ENCODE measurements at regions not wholly inside any gene's neighbourhood (a gene's known extent, or its start where the extent isn't known, plus 50 kb on each side); places are given as distances from the start of the nearest gene placed in this dataset.
"Not testable (repeated sequence)": the region's sequence is repeated elsewhere in the genome, so short reads cannot be mapped to it uniquely, and the experiment has no call there.

- not testable (repeated sequence) for H3K27ac ChIP-seq (ENCODE audit: low read length); H3K4me1 ChIP-seq (ENCODE audit: control insufficient read depth, insufficient read depth, low read length); H3K4me3 ChIP-seq (ENCODE audit: low read length); H3K9me3 ChIP-seq (ENCODE audit: control insufficient read depth, low read depth, low read length); H3K36me3 ChIP-seq (ENCODE audit: control insufficient read depth, insufficient read depth, low read length); DNase-seq; H3K27me3 ChIP-seq (ENCODE audit: control insufficient read depth, insufficient read depth, low read length)
- WGBS (ENCODE audit: insufficient coverage, low lambda C conversion rate) = no CpG with 5 or more reads among the region's 33 CpGs
These were observed 268.6 kb upstream of the SATB1 start for GRCh38 chr3:18693588-18694329.

GRCh38 chr3:18687286-18687685, 262.1 kb upstream of the SATB1 start:
- no peaks in the 10 kb centered on the region for H3K27me3 ChIP-seq (ENCODE audit: control insufficient read depth, insufficient read depth, low read length)
- no peaks in the 10 kb centered on the region for H3K9me3 ChIP-seq (ENCODE audit: control insufficient read depth, low read depth, low read length)
- H3K27ac ChIP-seq (ENCODE audit: low read length) = no peak overlapping the region
- H3K36me3 ChIP-seq (ENCODE audit: control insufficient read depth, insufficient read depth, low read length) = no peaks in the 10 kb centered on the region
- no peaks in the 10 kb centered on the region for H3K4me1 ChIP-seq (ENCODE audit: control insufficient read depth, insufficient read depth, low read length)
- no peak for DNase-seq
- H3K4me3 ChIP-seq (ENCODE audit: low read length) = no peak overlapping the region
- WGBS (ENCODE audit: insufficient coverage, low lambda C conversion rate) = 87% methylated on average over 2 of the region's 4 CpGs

DNA sequence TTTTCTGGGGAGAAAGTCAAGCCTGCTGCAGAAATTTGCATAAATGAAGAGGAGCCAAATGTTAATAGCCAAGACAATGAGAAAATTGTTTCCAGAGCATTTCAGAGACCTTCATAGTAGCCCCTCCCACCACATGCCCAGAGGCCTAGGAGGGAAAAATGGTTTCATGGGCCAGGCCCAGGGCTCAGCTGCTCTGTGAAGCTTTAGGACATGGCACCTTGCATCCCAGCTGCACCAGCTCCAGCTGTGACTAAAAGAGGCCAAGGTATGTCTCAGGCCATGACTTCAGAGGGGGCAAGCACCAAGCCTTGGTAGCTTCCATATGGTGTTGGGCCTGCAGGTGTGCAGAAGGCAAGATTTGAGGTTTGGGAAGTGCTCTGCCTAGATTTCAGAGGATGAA, 258.8 kb upstream of the SATB1 start:
- no peak overlapping the region for H3K27ac ChIP-seq (ENCODE audit: low read length)
- DNase-seq = no peak
- H3K9me3 ChIP-seq (ENCODE audit: control insufficient read depth, low read depth, low read length) = no peaks in the 10 kb centered on the region
- no peaks in the 10 kb centered on the region for H3K27me3 ChIP-seq (ENCODE audit: control insufficient read depth, insufficient read depth, low read length)
- H3K4me3 ChIP-seq (ENCODE audit: low read length) = no peak overlapping the region
- no peaks in the 10 kb centered on the region for H3K4me1 ChIP-seq (ENCODE audit: control insufficient read depth, insufficient read depth, low read length)
- H3K36me3 ChIP-seq (ENCODE audit: control insufficient read depth, insufficient read depth, low read length) = no peaks in the 10 kb centered on the region

DNA sequence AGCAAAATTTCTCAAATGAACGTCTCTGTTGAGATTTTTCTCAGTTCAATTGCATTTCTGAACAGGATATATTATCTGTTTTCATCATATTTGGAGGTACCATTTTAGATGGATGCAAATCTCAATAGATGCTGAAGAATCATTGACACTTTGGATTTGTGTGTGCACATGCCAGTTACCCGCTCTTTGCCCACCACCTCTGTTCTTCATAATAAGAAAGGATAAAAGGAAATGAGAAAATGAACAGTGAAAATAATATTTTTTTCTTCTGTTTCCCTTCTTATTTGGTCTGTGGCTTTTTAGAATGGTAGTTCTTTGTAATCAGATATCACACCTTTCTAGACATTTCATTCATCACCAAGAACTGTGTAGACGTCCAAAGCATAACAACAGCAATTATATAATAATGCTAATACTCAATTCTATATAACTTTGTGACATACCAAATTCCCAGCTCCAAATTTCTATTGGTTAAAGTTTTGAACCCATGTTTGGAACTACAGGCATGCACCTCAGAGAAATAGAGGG, 256.7 kb upstream of the SATB1 start:
- 90% methylated on average over 2 of the region's 3 CpGs for WGBS (ENCODE audit: insufficient coverage, low lambda C conversion rate)
- H3K4me3 ChIP-seq (ENCODE audit: low read length) = no peak overlapping the region

DNA sequence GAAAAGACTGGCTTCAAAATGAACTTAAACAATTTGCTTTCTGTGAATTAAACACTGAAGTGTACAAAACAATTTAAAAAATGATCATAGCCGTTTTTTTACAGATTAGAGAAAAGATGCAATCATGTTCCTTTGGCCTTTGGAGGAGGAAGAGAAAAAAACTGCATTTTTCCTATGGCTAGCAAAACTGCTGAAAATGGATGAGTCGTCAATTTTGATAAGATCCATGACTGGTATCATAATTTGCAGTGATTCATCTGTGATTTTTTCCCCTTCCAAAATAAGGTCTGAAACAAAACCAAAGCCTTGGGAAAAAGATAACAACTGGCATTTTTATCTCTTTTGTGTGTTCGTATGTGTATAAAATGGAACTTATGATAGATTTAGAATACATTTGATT, 255.6 kb upstream of the SATB1 start:
- Histone ChIP-seq H3K27me3 (ENCODE audit: control insufficient read depth, insufficient read depth, low read length) (no peaks in the 10 kb centered on the region), H3K9me3 (ENCODE audit: control insufficient read depth, low read depth, low read length) (no peaks in the 10 kb centered on the region), H3K4me1 (ENCODE audit: control insufficient read depth, insufficient read depth, low read length) (no peaks in the 10 kb centered on the region), H3K4me3 (ENCODE audit: low read length) (no peak overlapping the region), H3K27ac (ENCODE audit: low read length) (no peak overlapping the region), H3K36me3 (ENCODE audit: control insufficient read depth, insufficient read depth, low read length) (no peaks in the 10 kb centered on the region)
- WGBS (ENCODE audit: insufficient coverage, low lambda C conversion rate) = 67% methylated on average over 1 of the region's 3 CpGs
- no peak for DNase-seq

More for the DNA sequence above, 256.7 kb upstream of the SATB1 start:
- Histone ChIP-seq H3K36me3 (ENCODE audit: control insufficient read depth, insufficient read depth, low read length) (no peaks in the 10 kb centered on the region), H3K27ac (ENCODE audit: low read length) (no peak overlapping the region), H3K4me1 (ENCODE audit: control insufficient read depth, insufficient read depth, low read length) (no peaks in the 10 kb centered on the region), H3K9me3 (ENCODE audit: control insufficient read depth, low read depth, low read length) (no peaks in the 10 kb centered on the region), H3K27me3 (ENCODE audit: control insufficient read depth, insufficient read depth, low read length) (no peaks in the 10 kb centered on the region)
- no peak for DNase-seq

DNA sequence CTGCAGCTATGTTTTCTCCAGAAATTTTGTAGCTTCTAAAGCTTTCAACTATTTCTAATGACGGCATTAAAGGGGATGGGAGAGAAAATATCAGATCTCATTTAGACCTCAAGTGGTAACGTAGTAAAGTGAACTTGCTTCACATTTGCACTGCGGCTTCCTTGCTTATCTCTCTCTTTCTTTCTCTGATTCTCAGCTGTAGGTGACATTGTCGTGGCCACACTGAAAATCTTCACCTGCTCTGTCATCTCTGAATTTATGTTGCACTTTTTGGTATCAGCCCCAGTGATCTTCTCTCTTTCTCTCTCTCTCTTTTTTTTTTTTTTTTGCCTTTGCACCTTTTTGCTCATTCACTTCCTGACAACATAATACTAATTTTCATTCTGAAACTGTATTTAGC, 254.1 kb upstream of the SATB1 start:
- Histone ChIP-seq H3K36me3 (ENCODE audit: control insufficient read depth, insufficient read depth, low read length) (no peaks in the 10 kb centered on the region), H3K4me3 (ENCODE audit: low read length) (no peak overlapping the region), H3K4me1 (ENCODE audit: control insufficient read depth, insufficient read depth, low read length) (no peaks in the 10 kb centered on the region), H3K27ac (ENCODE audit: low read length) (no peak overlapping the region), H3K9me3 (ENCODE audit: control insufficient read depth, low read depth, low read length) (no peaks in the 10 kb centered on the region), H3K27me3 (ENCODE audit: control insufficient read depth, insufficient read depth, low read length) (no peaks in the 10 kb centered on the region)
- DNase-seq = no peak
- 20% methylated on average over 1 of the region's 4 CpGs for WGBS (ENCODE audit: insufficient coverage, low lambda C conversion rate)

- H3K27me3 ChIP-seq (ENCODE audit: control insufficient read depth, insufficient read depth, low read length) = no peaks in the 10 kb centered on the region
- no peak overlapping the region for H3K4me3 ChIP-seq (ENCODE audit: low read length)
- no peaks in the 10 kb centered on the region for H3K4me1 ChIP-seq (ENCODE audit: control insufficient read depth, insufficient read depth, low read length)
- H3K9me3 ChIP-seq (ENCODE audit: control insufficient read depth, low read depth, low read length) = no peaks in the 10 kb centered on the region
- no peaks in the 10 kb centered on the region for H3K36me3 ChIP-seq (ENCODE audit: control insufficient read depth, insufficient read depth, low read length)
- no peak overlapping the region for H3K27ac ChIP-seq (ENCODE audit: low read length)
- DNase-seq = no peak
These were observed 250.1 kb upstream of the SATB1 start for GRCh38 chr3:18675197-18675596.

DNA sequence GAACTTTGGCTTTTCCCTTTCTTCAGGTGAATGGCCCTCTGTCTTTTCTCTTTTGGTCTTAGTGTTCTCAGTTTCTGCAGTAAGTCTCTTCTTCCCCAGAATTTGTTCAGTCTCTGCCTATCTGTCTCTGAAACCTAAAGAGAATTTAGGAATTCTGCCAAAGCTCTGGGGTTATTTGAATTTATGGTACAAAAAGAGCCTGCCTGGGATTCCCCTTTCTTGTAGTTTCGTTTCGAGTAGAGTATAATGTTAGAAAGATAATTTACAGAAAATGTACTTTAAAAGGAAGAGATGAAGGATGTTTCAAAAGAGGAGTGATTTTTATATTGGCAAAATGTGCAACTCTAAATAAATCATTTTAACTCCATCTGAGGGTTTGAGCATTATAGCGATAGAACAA, 247.4 kb upstream of the SATB1 start:
- Histone ChIP-seq H3K36me3 (ENCODE audit: control insufficient read depth, insufficient read depth, low read length) (no peaks in the 10 kb centered on the region), H3K27ac (ENCODE audit: low read length) (no peak overlapping the region), H3K27me3 (ENCODE audit: control insufficient read depth, insufficient read depth, low read length) (no peaks in the 10 kb centered on the region), H3K4me1 (ENCODE audit: control insufficient read depth, insufficient read depth, low read length) (no peaks in the 10 kb centered on the region), H3K9me3 (ENCODE audit: control insufficient read depth, low read depth, low read length) (no peaks in the 10 kb centered on the region), H3K4me3 (ENCODE audit: low read length) (no peak overlapping the region)
- 90% methylated on average over 2 of the region's 3 CpGs for WGBS (ENCODE audit: insufficient coverage, low lambda C conversion rate)
- DNase-seq = no peak

DNA sequence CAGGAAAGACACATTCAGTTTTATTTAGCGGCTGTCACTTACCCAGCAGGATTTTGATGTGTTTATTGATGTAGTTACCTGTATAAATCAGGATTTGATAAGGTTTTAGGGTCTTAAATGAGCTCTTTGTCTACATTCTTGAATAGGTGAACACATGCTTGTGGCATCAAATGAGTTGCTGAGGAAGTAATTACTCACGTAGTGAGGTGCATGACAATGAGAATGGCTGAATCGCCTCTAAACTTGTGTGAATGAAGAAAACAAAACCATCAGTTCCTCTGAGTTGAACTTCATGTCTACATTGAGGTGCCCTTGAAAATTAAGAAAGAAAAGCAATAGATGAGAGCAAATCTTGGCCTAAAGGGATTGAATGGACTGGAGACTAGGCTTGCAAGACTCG, 245.6 kb upstream of the SATB1 start:
- DNase-seq = no peak
- no peak overlapping the region for H3K4me3 ChIP-seq (ENCODE audit: low read length)
- no peak overlapping the region for H3K27ac ChIP-seq (ENCODE audit: low read length)
- H3K27me3 ChIP-seq (ENCODE audit: control insufficient read depth, insufficient read depth, low read length) = no peaks in the 10 kb centered on the region
- no CpG with 5 or more reads among the region's 4 CpGs for WGBS (ENCODE audit: insufficient coverage, low lambda C conversion rate)
- no peaks in the 10 kb centered on the region for H3K4me1 ChIP-seq (ENCODE audit: control insufficient read depth, insufficient read depth, low read length)
- no peaks in the 10 kb centered on the region for H3K9me3 ChIP-seq (ENCODE audit: control insufficient read depth, low read depth, low read length)
- no peaks in the 10 kb centered on the region for H3K36me3 ChIP-seq (ENCODE audit: control insufficient read depth, insufficient read depth, low read length)

GRCh38 chr3:18669374-18669773, 244.2 kb upstream of the SATB1 start:
- DNase-seq = no peak
- WGBS (ENCODE audit: insufficient coverage, low lambda C conversion rate) = no CpG with 5 or more reads among the region's 1 CpG
- Histone ChIP-seq H3K4me1 (ENCODE audit: control insufficient read depth, insufficient read depth, low read length) (no peaks in the 10 kb centered on the region), H3K27me3 (ENCODE audit: control insufficient read depth, insufficient read depth, low read length) (no peaks in the 10 kb centered on the region), H3K9me3 (ENCODE audit: control insufficient read depth, low read depth, low read length) (no peaks in the 10 kb centered on the region), H3K27ac (ENCODE audit: low read length) (no peak overlapping the region), H3K36me3 (ENCODE audit: control insufficient read depth, insufficient read depth, low read length) (no peaks in the 10 kb centered on the region), H3K4me3 (ENCODE audit: low read length) (no peak overlapping the region)

DNA sequence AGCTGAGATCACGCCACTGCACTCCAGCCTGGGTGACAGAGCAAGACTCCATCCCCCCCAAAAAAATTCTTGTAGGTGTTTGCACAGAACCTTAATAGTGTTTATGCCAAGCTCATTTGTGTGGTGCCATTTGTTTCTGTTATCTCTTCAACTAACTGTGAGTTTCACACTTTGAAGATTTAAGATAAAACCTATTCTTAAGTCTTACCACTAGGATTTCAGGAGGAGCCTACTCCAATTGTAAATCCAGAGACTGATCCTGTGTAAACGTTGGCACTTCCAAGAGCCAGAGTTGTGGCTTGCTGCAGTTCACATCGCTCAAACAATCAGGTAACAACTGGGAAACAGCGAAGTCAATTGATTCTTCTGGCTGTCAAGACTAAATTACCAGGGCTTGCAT, 242.4 kb upstream of the SATB1 start:
- Histone ChIP-seq H3K4me1 (ENCODE audit: control insufficient read depth, insufficient read depth, low read length) (no peaks in the 10 kb centered on the region), H3K9me3 (ENCODE audit: control insufficient read depth, low read depth, low read length) (no peaks in the 10 kb centered on the region), H3K4me3 (ENCODE audit: low read length) (no peak overlapping the region), H3K36me3 (ENCODE audit: control insufficient read depth, insufficient read depth, low read length) (no peaks in the 10 kb centered on the region), H3K27ac (ENCODE audit: low read length) (no peak overlapping the region), H3K27me3 (ENCODE audit: control insufficient read depth, insufficient read depth, low read length) (no peaks in the 10 kb centered on the region)
- WGBS (ENCODE audit: insufficient coverage, low lambda C conversion rate) = no CpG with 5 or more reads among the region's 4 CpGs
- no peak for DNase-seq

All from large intestine (tissue), 3 donors.